Esophagus (tissue), 2 donors: ENCODE measurements at regions not wholly inside any gene's neighbourhood (a gene's known extent, or its start where the extent isn't known, plus 50 kb on each side); places are given as distances from the start of the nearest gene placed in this dataset.

Experiments used
- H3K27ac ChIP-seq, 2 donors: one replicate each; pipeline ENCODE4 v1.5.1; 2013; ENCODE audit warnings: low read depth in 2 of 2, mild to moderate bottlenecking in 2 of 2, inconsistent platforms in 1 of 2, low read length in 1 of 2, moderate library complexity in 1 of 2
- H3K27me3 ChIP-seq, 2 donors: one replicate each; pipeline ENCODE4 v1.6.1; 2013; ENCODE audit warnings: low read length in 2 of 2, control low read depth in 1 of 2, mild to moderate bottlenecking in 1 of 2; ENCODE audit not compliant: insufficient read depth in 2 of 2, control insufficient read depth in 1 of 2
- H3K36me3 ChIP-seq, 2 donors: one replicate each; pipeline ENCODE4 v1.6.1; 2013; ENCODE audit warnings: low read length in 1 of 2; ENCODE audit not compliant: control insufficient read depth in 2 of 2, insufficient read depth in 2 of 2
- H3K4me1 ChIP-seq, 2 donors: one replicate each; pipeline ENCODE4 v1.6.1; 2013; ENCODE audit warnings: low read length in 1 of 2; ENCODE audit not compliant: control insufficient read depth in 2 of 2, insufficient read depth in 2 of 2
- H3K4me3 ChIP-seq, 2 donors: one replicate each; pipeline ENCODE4 v1.5.1; 2013; ENCODE audit warnings: low read length in 2 of 2, mild to moderate bottlenecking in 2 of 2, low read depth in 1 of 2, moderate library complexity in 1 of 2
- H3K9me3 ChIP-seq, 2 donors: one replicate each; pipeline ENCODE4 v1.6.1; 2013; ENCODE audit warnings: mild to moderate bottlenecking in 2 of 2, low read depth in 1 of 2, low read length in 1 of 2, moderate library complexity in 1 of 2; ENCODE audit not compliant: control insufficient read depth in 2 of 2, insufficient read depth in 1 of 2
- WGBS, 2 donors: extraction: QIAGEN DNeasy Blood & Tissue Kit; methylation state at CpG; one replicate each; pipeline ENCODE4 v1.1.7; 2013; 5-methylcytosine and 5-hydroxymethylcytosine counted together
- donor health status: healthy with polysubstance abuse.
- donor health status: Bipolar disorder and iron deficiency.

DNA sequence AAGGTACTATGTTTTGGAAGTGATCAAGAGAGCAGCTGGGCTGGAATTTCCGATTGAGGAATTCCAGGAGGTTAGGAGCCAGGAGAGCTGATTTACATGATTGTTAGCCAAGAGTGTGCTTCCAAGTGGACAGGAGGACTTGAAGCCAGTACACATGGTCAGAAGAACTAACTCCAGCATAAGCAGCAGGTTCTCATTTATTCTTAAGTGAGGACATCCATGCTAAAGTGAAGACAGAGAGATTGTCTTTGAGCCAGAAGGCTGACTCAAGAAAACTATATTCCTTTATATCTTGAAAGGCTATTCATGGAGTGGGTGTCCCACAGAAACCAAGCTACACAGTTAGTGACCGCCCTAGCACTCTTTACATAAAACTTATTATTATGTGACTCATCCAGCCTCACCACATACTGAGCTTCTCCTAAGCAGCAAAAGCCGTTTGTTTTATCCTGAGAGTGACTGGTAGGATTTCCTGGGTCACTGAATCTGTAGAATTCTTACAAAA, 56.7 kb upstream of the SEMA3A start:
- no peaks in the 10 kb centered on the region for H3K36me3 ChIP-seq
- 66 to 73% methylated on average over 3 of the region's 3 CpGs for WGBS, 2 donors

DNA sequence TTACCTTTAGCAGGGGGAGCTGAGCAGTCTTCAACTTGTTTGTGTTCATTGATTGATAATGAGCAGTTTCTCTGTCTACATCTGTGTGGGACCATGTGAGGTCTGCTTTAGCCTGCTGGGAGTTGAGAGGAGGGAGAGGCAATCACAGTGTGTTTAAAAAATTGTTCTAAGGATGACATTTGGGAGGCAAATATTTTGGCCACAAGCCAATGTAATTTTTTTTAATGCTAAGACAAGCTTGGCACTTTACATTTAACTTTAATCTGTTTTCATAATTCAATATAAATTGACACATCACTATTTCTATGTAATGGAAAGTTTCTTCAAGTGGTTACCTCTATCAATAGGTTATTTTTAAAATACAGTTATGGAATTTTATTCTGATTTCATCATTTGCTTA, 55.9 kb upstream of the SEMA3A start:
- Histone ChIP-seq H3K36me3 (no peaks in the 10 kb centered on the region), H3K4me1 (no peaks in the 10 kb centered on the region), H3K4me3 (no peak overlapping the region), H3K9me3 (no peaks in the 10 kb centered on the region), H3K27ac (no peak overlapping the region), H3K27me3 (no peaks in the 10 kb centered on the region)

More for the DNA sequence above, 56.7 kb upstream of the SEMA3A start:
- no peak overlapping the region for H3K27ac ChIP-seq
- no peaks in the 10 kb centered on the region for H3K4me1 ChIP-seq
- no peaks in the 10 kb centered on the region for H3K9me3 ChIP-seq
- no peaks in the 10 kb centered on the region for H3K27me3 ChIP-seq
- no peak overlapping the region for H3K4me3 ChIP-seq

GRCh38 chr7:84249656-84250055, 55.1 kb upstream of the SEMA3A start:
- Histone ChIP-seq H3K4me3 (no peak overlapping the region), H3K27me3 (no peaks in the 10 kb centered on the region), H3K4me1 (no peaks in the 10 kb centered on the region), H3K9me3 (no peaks in the 10 kb centered on the region), H3K27ac (no peak overlapping the region), H3K36me3 (no peaks in the 10 kb centered on the region)
- 25 to 41% methylated on average over 1 of the region's 1 CpG for WGBS, 2 donors

DNA sequence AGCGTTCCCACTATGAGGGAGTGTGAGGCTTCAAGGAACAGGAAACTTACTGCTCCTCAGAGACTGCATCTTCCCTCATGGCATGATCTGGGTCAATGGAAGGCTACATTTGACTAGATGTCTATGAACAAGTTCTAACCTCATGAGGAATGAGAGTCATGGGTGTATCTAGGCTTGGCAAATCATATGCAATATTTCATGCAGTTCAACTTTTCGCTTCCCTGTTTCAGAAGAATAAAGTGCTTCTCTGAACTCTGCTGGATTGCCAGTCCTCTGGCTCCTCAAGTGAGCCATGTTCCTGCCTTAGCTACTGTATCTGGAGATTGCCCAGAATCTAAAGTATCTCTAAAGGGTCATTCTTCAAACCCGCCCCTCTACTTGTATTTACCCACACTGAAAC, 54.3 kb upstream of the SEMA3A start:
- no peaks in the 10 kb centered on the region for H3K36me3 ChIP-seq
- H3K27me3 ChIP-seq = no peaks in the 10 kb centered on the region
- no peak overlapping the region for H3K4me3 ChIP-seq
- peak overlapping the region in 1 of 2 donors; percentile 57 for H3K27ac ChIP-seq
- 56 to 71% methylated on average over 3 of the region's 3 CpGs for WGBS, 2 donors
- H3K9me3 ChIP-seq = no peaks in the 10 kb centered on the region
- no peaks in the 10 kb centered on the region for H3K4me1 ChIP-seq

DNA sequence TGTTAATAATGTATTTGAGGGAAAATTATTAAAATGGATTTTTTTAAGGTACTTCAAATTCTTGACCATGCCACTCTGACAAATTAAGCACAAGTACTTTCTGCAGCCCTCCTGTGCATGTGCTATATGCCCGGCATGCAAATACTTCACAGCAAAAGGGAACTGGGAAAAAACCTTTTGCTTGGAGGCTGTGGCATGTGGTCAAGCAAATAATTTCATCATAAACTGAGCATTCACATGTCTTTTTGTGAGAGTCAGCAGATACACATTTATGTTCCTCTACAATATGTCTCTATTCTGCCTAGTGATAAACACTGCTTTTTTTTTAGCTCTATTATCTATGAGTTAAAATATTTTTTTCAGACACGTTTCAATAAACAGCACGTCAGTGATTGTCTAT, 53.7 kb upstream of the SEMA3A start:
- no peaks in the 10 kb centered on the region for H3K36me3 ChIP-seq
- no peak overlapping the region for H3K4me3 ChIP-seq
- no peak overlapping the region for H3K27ac ChIP-seq
- H3K4me1 ChIP-seq = no peaks in the 10 kb centered on the region
- no peaks in the 10 kb centered on the region for H3K9me3 ChIP-seq
- WGBS, 2 donors = 54% methylated on average over 3 of the region's 3 CpGs
- no peaks in the 10 kb centered on the region for H3K27me3 ChIP-seq

DNA sequence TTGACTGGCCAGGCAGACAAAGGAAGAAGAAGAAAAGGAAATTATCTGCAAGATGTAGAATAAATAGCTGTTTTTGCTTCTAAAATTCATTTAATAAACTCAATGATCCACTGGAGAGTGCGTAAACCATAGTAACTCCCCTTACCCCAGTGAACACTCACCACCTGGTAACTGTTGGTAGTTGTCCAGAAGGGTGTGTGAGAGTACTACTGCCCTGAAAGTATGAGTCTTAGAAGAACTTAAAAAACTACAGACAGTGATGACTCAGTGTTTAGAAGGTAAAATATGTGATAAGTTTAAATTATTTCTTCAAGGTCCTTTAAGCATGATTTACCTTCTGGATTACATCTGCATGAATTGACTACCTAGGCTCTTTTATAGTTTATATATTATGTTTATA, 53.0 kb upstream of the SEMA3A start:
- WGBS, 2 donors = 74 to 93% methylated on average over 1 of the region's 1 CpG
- no peaks in the 10 kb centered on the region for H3K27me3 ChIP-seq
- H3K36me3 ChIP-seq = no peaks in the 10 kb centered on the region
- H3K4me1 ChIP-seq = no peaks in the 10 kb centered on the region
- no peak overlapping the region for H3K27ac ChIP-seq
- no peak overlapping the region for H3K4me3 ChIP-seq
- H3K9me3 ChIP-seq = no peaks in the 10 kb centered on the region

DNA sequence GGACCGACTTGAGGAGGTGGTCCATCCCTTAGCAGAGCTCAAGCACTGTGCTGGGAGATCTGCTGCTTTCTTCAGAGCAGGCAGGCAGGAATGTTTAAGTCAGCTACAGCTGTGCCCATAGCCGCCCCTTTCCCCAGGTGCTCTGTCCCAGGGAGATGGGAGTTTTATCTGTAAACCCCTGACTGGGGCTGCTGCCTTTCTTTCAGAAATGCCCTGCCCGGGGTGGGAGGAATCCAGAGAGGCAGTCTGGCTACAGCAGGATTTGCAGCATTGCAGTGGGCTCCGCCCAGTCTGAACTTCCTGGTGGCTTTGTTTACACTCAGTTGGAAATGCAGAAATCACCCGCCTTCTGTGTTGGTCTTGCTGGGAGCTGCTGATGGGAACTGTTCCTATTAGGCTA, 51.2 kb upstream of the SEMA3A start:
- 68 to 70% methylated on average over 5 of the region's 5 CpGs for WGBS, 2 donors
- no peaks in the 10 kb centered on the region for H3K36me3 ChIP-seq
- no peak overlapping the region for H3K4me3 ChIP-seq
- no peaks in the 10 kb centered on the region for H3K4me1 ChIP-seq
- H3K9me3 ChIP-seq = no peaks in the 10 kb centered on the region
- H3K27ac ChIP-seq = no peak overlapping the region
- H3K27me3 ChIP-seq = no peaks in the 10 kb centered on the region
